Spleen (tissue), 11 donors: ENCODE measurements at regions not wholly inside any gene's neighbourhood (a gene's known extent, or its start where the extent isn't known, plus 50 kb on each side); places are given as distances from the start of the nearest gene placed in this dataset.
A peak's percentile ranks its signal among the peaks of the same experiment; 100 is the strongest.

Source experiments
- DNase-seq: peaks from one replicate; pipeline ENCODE4 v3.0.0-alpha.2; 2020
- H3K27ac ChIP-seq, 8 donors: fragments of 200-600 bp; sonication (generic) in 7 of 8; 1 replicate in 4 of 8; 2 replicates in 4 of 8; pipeline versions ENCODE4 v1.5.0 to v1.8.0; 2016 to 2021; ENCODE audit warnings: inconsistent platforms in 4 of 8, mild to moderate bottlenecking in 4 of 8, moderate library complexity in 1 of 8
- H3K27me3 ChIP-seq, 7 donors: fragments of 200-600 bp; sonication (generic) in 6 of 7; replicated peaks in 1 of 7; 1 replicate in 4 of 7; 2 replicates in 3 of 7; pipeline versions ENCODE4 v1.5.0 to v1.8.0; 2016 to 2021; ENCODE audit warnings: inconsistent platforms in 3 of 7, mild to moderate bottlenecking in 1 of 7
- H3K36me3 ChIP-seq, 6 donors: fragments of 200-600 bp; sonication (generic) in 5 of 6; 1 replicate in 4 of 6; 2 replicates in 2 of 6; pipeline versions ENCODE4 v1.5.0 to v1.8.0; 2016 to 2021; ENCODE audit warnings: inconsistent platforms in 2 of 6
- H3K4me1 ChIP-seq, 6 donors: fragments of 200-600 bp; sonication (generic) in 5 of 6; 1 replicate in 3 of 6; 2 replicates in 3 of 6; pipeline versions ENCODE4 v1.5.0 to v1.8.0; 2016 to 2021; ENCODE audit warnings: inconsistent platforms in 3 of 6
- H3K4me3 ChIP-seq, 8 donors: fragments of 200-600 bp; sonication (generic) in 7 of 8; 1 replicate in 4 of 8; 2 replicates in 4 of 8; pipeline versions ENCODE4 v1.5.0 to v1.8.0; 2016 to 2021; ENCODE audit warnings: inconsistent platforms in 4 of 8, mild to moderate bottlenecking in 4 of 8, moderate library complexity in 2 of 8
- H3K9me3 ChIP-seq, 8 donors: fragments of 200-600 bp; sonication (generic) in 7 of 8; 1 replicate in 4 of 8; 2 replicates in 4 of 8; pipeline versions ENCODE4 v1.5.0 to v1.8.0; 2016 to 2021; ENCODE audit warnings: inconsistent platforms in 4 of 8
- POLR2A ChIP-seq, 3 donors: fragments of 450-650 bp; IDR thresholded peaks; one replicate each; pipeline ENCODE4 v1.5.1; 2017; ENCODE audit warnings: antibody characterized with exemption in 3 of 3, mild to moderate bottlenecking in 1 of 3
- POLR2AphosphoS5 ChIP-seq, 3 donors: sonication (generic); formaldehyde crosslinking; IDR thresholded peaks; one replicate each; pipeline ENCODE4 v1.5.1; 2017; ENCODE audit warnings: antibody characterized with exemption in 3 of 3
- WGBS, 5 donors: extraction: QIAGEN DNeasy Blood & Tissue Kit in 3 of 5; methylation state at CpG; one replicate each; pipeline versions ENCODE4 v1.1.5 to v1.1.7; 2013 to 2018; 5-methylcytosine and 5-hydroxymethylcytosine counted together
- intact Hi-C: fragments of 100-400 bp; cut with DNase I; formaldehyde crosslinking; loops from one replicate; pipeline ENCODE4 v1.15.0; 2023; ENCODE audit warnings: low total_unique reads
- TF ChIP-seq, protein P1 (sequence below), 11 experiments: fragments of 200-600 bp in 7 of 11; fragments of 450-650 bp in 4 of 11; sonication (generic) in 4 of 11; IDR thresholded peaks in 8 of 11; conservative IDR thresholded peaks in 3 of 11; 1 replicate in 7 of 11; 2 replicates in 4 of 11; pipeline versions ENCODE4 v1.4.0 to v1.8.0; 2016 to 2021; ENCODE audit warnings: antibody characterized with exemption in 11 of 11, inconsistent platforms in 4 of 11, mild to moderate bottlenecking in 1 of 11
- donor health status: healthy with polysubstance abuse.
- donor health status: DM: no; HTN: no; CAD: no; lungs with moderate emphysema.
- donor health status: DM: no; HTN: no; CAD: no.
- donor health status: Bipolar disorder and iron deficiency.
- donor health status: healthy.
- donor health status: DM: no; HTN: no; CAD: no.
- donor health status: DM: yes; HTN: yes; CAD: no.

DNA sequence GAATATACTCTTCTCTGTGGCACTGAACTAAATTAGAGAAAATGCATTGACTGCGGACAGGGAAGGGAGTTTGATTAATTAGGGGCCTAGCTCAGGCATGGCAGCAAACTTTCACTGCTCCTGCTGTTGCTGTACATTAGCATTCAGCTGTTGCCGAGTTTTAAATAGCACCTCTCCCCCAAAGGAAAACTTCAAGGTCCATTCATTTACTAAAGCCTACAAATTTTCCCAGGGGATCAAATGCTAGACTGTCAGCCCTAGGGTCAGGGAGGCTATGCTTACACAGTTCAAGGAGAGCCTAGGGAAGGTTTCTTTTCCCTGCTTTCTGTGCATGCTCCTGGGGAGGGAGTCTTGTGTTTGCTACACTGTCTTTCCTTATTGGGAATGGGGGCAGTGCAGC, 60.0 kb upstream of the GZMB start:
- H3K4me1 ChIP-seq = peaks cover 6 to 59% (median 36%) of the 10 kb centered on the region in 6 donors

DNA sequence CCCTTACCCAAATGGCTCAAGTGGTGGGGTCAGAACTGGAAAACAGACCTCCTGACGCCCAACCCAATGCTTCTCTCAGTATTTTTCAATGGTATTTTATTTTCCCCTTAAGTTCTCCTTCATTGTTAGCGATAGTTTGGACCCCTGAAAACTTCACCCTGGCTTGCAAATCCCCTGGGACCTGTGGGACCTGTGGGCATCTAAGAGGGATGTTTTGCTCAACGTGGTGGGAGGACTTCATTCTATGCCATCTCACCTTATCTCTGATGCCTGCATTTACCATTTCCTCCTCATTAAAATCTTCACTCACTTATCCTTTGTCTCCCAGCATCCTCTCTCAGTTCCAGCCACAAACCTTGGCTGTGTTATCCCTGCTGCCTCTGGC, 59.4 kb upstream of the GZMB start:
- H3K36me3 ChIP-seq = no peaks in the 10 kb centered on the region
- intact Hi-C loops = no loop called here
- H3K27me3 ChIP-seq = no peaks in the 10 kb centered on the region
- TF ChIP-seq POLR2A (IDR thresholded peaks at IDR 0.05) = no peak
- TF ChIP-seq, protein P1, sequence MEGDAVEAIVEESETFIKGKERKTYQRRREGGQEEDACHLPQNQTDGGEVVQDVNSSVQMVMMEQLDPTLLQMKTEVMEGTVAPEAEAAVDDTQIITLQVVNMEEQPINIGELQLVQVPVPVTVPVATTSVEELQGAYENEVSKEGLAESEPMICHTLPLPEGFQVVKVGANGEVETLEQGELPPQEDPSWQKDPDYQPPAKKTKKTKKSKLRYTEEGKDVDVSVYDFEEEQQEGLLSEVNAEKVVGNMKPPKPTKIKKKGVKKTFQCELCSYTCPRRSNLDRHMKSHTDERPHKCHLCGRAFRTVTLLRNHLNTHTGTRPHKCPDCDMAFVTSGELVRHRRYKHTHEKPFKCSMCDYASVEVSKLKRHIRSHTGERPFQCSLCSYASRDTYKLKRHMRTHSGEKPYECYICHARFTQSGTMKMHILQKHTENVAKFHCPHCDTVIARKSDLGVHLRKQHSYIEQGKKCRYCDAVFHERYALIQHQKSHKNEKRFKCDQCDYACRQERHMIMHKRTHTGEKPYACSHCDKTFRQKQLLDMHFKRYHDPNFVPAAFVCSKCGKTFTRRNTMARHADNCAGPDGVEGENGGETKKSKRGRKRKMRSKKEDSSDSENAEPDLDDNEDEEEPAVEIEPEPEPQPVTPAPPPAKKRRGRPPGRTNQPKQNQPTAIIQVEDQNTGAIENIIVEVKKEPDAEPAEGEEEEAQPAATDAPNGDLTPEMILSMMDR (IDR thresholded peaks at IDR 0.05 in 8 of 11, conservative IDR thresholded peaks at IDR 0.05 in 3 of 11) = no peak
- TF ChIP-seq POLR2AphosphoS5 (IDR thresholded peaks at IDR 0.05) = no peak
- 63 to 71% (median 64%) methylated on average over 3 of the region's 3 CpGs for WGBS, 5 donors
- no peaks in the 10 kb centered on the region for H3K9me3 ChIP-seq
- peaks cover 6 to 53% (median 30%) of the 10 kb centered on the region in 6 donors for H3K4me1 ChIP-seq
- no peak overlapping the region for H3K4me3 ChIP-seq
- H3K27ac ChIP-seq = peak overlapping the region in 4 of 8 donors; percentile 36 to 71 (median 57)
- no peak for DNase-seq

More for the DNA sequence above, 60.0 kb upstream of the GZMB start:
- TF ChIP-seq, protein P1 (IDR thresholded peaks at IDR 0.05 in 8 of 11, conservative IDR thresholded peaks at IDR 0.05 in 3 of 11) = no peak
- no peak for TF ChIP-seq POLR2AphosphoS5 (IDR thresholded peaks at IDR 0.05)
- TF ChIP-seq POLR2A (IDR thresholded peaks at IDR 0.05) = no peak
- 71 to 85% (median 79%) methylated on average over 2 of the region's 2 CpGs for WGBS, 5 donors
- no peaks in the 10 kb centered on the region for H3K36me3 ChIP-seq
- H3K27me3 ChIP-seq = no peaks in the 10 kb centered on the region
- no peak for DNase-seq
- intact Hi-C loops = no loop called here
- H3K27ac ChIP-seq = peak overlapping the region in 4 of 8 donors; percentile 36 to 71 (median 57)
- H3K4me3 ChIP-seq = peak overlapping the region in 1 of 8 donors; percentile 2
- no peaks in the 10 kb centered on the region for H3K9me3 ChIP-seq

DNA sequence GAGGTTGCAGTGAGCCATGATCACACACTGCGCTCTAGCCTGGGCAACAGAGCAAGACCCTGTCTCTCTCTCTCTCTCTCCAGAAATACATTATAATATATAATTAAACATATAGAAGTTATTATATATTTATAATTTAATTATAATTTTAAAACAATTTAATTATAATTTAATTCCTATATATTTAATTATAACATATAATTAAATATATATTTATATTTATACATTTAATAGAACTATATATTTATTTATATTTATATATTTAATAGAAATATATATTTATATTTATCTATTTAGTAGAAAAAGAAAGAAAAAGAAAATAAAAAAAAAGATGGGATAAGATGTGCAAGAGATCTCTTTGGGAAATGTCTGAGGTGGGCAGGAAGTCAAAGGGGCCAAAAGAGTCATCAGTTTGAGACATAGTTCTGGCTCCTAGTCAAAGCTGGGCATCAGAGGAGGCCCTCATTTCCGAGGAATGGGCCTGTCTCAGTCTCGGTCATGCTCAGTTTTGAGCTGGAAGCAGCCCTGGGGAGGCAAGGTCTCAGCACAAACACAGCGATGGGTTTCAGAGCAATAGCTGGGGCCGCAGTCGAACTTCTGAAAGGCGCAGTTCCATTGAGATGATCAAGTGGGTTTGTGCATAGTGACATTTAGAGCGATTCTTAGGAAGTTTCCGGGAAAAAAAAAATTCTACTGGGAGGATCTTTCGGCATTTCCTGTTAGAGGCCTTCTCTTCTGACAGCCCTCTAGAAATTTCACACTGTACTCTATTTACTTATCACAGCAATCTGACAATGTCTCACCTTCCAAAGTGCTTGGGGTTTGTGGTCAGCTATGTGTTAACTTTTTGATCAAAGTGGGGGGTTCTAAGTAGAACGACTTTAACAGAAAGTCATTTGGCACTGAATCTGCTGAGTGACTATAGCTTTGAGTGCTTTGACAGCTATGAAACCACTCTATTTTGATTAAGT, 58.7 kb upstream of the GZMB start:
- no peaks in the 10 kb centered on the region for H3K36me3 ChIP-seq
- TF ChIP-seq, protein P1 (IDR thresholded peaks at IDR 0.05 in 8 of 11, conservative IDR thresholded peaks at IDR 0.05 in 3 of 11) = no peak
- TF ChIP-seq POLR2AphosphoS5 (IDR thresholded peaks at IDR 0.05) (no peak), POLR2A (IDR thresholded peaks at IDR 0.05) (no peak)
- no peaks in the 10 kb centered on the region for H3K27me3 ChIP-seq
- WGBS, 5 donors = 55 to 72% (median 60%) methylated on average over 11 of the region's 11 CpGs
- H3K9me3 ChIP-seq = no peaks in the 10 kb centered on the region
- H3K4me1 ChIP-seq = peaks cover 6 to 49% (median 29%) of the 10 kb centered on the region in 6 donors
- intact Hi-C loops = no loop called here
- DNase-seq = no peak
- no peak overlapping the region for H3K4me3 ChIP-seq
- H3K27ac ChIP-seq = peak overlapping the region in 5 of 8 donors; percentile 20 to 72 (median 55)

DNA sequence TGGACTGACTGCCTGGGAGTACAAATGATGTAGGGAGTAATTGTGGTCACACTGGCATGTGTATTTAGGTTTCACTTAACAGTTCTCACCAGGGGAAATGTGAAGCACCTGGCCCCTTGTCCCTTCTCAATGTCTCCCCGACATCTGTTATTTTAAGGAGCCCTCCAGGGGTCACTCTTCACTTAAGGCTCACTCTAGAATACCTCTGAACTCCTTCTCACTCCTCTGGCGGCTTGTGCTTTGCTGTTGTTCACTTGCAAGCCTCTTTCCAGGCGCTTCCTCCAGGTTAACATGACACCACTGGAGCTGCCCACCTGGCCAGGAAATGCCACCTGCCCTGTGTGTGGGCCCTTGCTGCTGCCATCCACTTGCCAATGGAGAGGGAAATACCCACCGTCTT, 56.5 kb upstream of the GZMB start:
- Histone ChIP-seq H3K27ac (no peak overlapping the region), H3K27me3 (no peaks in the 10 kb centered on the region), H3K9me3 (no peaks in the 10 kb centered on the region), H3K4me3 (no peak overlapping the region), H3K4me1 (peaks cover 6 to 44% (median 24%) of the 10 kb centered on the region in 6 donors), H3K36me3 (no peaks in the 10 kb centered on the region)
- TF ChIP-seq POLR2AphosphoS5 (IDR thresholded peaks at IDR 0.05) = no peak
- TF ChIP-seq, protein P1 (IDR thresholded peaks at IDR 0.05 in 8 of 11, conservative IDR thresholded peaks at IDR 0.05 in 3 of 11) = peak in 4 of 11 experiments; percentile 13 to 30 (median 20)
- 53 to 77% (median 62%) methylated on average over 4 of the region's 4 CpGs for WGBS, 5 donors
- intact Hi-C loops = no loop called here
- no peak for DNase-seq
